WI38 (cell line): ENCODE measurements at regions not wholly inside any gene's neighbourhood (a gene's known extent, or its start where the extent isn't known, plus 50 kb on each side); places are given as distances from the start of the nearest gene placed in this dataset.
"Not testable (repeated sequence)": the region's sequence is repeated elsewhere in the genome, so short reads cannot be mapped to it uniquely, and the experiment has no call there.

Experiments
- H3K4me3 ChIP-seq: 2 replicates; pipeline ENCODE4 v1.5.1; 2011; ENCODE audit warnings: low read depth, mild to moderate bottlenecking, control low read depth, low read length
- TF ChIP-seq, protein P1 (sequence below): IDR thresholded peaks from 2 replicates; pipeline ENCODE4 v1.5.1; 2012; ENCODE audit warnings: low read depth, mild to moderate bottlenecking, control low read depth, low read length

- TF ChIP-seq, protein P1, sequence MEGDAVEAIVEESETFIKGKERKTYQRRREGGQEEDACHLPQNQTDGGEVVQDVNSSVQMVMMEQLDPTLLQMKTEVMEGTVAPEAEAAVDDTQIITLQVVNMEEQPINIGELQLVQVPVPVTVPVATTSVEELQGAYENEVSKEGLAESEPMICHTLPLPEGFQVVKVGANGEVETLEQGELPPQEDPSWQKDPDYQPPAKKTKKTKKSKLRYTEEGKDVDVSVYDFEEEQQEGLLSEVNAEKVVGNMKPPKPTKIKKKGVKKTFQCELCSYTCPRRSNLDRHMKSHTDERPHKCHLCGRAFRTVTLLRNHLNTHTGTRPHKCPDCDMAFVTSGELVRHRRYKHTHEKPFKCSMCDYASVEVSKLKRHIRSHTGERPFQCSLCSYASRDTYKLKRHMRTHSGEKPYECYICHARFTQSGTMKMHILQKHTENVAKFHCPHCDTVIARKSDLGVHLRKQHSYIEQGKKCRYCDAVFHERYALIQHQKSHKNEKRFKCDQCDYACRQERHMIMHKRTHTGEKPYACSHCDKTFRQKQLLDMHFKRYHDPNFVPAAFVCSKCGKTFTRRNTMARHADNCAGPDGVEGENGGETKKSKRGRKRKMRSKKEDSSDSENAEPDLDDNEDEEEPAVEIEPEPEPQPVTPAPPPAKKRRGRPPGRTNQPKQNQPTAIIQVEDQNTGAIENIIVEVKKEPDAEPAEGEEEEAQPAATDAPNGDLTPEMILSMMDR, result no peak
- H3K4me3 ChIP-seq, result no peak overlapping the region
Observed at GRCh38 chr6:139730340-139730974, 356.0 kb upstream of the CITED2 start.

DNA sequence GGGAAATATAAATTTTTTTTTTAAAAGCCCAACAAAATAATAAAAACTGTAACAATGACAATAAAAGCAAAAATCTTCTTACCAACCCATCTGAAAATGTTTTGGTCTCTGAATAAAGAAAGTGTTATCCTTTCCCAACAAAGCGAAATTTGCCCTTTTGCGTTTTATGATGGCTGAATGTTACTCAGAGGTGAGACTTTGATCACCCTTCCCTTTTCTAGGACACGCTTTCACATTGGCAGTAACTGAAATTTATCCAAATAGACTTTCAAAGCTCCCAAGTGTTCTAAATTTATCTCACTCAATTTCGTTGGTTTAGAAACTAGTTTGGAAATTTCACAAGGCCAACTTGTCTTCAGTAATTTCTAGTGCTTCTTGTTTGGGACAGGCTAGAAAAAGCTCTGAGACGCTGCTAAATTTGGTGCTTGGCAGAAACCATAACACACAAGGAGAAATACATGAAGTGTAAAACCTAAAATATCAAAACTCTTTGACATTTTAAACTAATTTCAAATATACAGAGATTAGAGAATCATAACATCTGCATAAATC is 354.5 kb upstream of the CITED2 start:
- TF ChIP-seq, protein P1, result no peak
- H3K4me3 ChIP-seq, result no peak overlapping the region

- H3K4me3 ChIP-seq, result not testable (repeated sequence)
Observed at GRCh38 chr6:139726272-139726671, 351.8 kb upstream of the CITED2 start.

- TF ChIP-seq, protein P1, result no peak
- no peak overlapping the region for H3K4me3 ChIP-seq
Observed at GRCh38 chr6:139722530-139722929, 348.1 kb upstream of the CITED2 start.

DNA sequence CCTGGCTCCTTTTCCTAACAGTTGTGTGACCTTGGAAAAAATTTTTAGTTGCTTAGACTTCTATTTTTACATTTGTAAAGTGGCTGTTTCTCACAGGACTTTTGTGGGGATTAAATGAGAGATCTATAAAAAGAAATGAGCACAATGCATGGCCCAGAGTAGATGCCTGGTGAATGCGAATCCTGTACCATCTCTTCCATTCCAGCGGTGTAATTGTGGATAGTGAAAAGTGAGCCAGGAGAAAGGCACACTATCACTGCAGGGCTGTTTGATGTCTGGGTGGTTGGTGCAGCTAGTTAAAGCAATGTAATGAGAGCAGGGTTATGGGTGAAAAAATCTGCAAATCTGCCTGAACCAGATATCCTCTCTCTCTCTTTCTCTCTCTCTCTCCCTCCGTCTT is 347.5 kb upstream of the CITED2 start:
- TF ChIP-seq, protein P1, result no peak

GRCh38 chr6:139713900-139714506 is 339.6 kb upstream of the CITED2 start:
- TF ChIP-seq, protein P1, result no peak
- H3K4me3 ChIP-seq, result no peak overlapping the region

More for the DNA sequence above, 347.5 kb upstream of the CITED2 start:
- no peak overlapping the region for H3K4me3 ChIP-seq

- no peak overlapping the region for H3K4me3 ChIP-seq
- TF ChIP-seq, protein P1, result no peak
Observed at GRCh38 chr6:139713424-139713823, 339.0 kb upstream of the CITED2 start.
